Liver (tissue), 8 donors: ENCODE measurements at regions not wholly inside any gene's neighbourhood (a gene's known extent, or its start where the extent isn't known, plus 50 kb on each side); places are given as distances from the start of the nearest gene placed in this dataset.

ENCODE experiments used
- DNase-seq: peaks from one replicate; pipeline ENCODE4 v3.0.0-alpha.2; 2017; ENCODE audit warnings: low spot score
- H3K27ac ChIP-seq, 2 donors: one replicate each; pipeline ENCODE4 v1.7.0; 2013; ENCODE audit warnings: inconsistent platforms in 2 of 2, low read length in 2 of 2, control low read depth in 1 of 2, low read depth in 1 of 2, mild to moderate bottlenecking in 1 of 2
- H3K27me3 ChIP-seq, 4 donors: one replicate each; pipeline versions ENCODE4 v1.6.1 to v1.7.0; 2013; ENCODE audit warnings: low read length in 3 of 4, inconsistent platforms in 1 of 4, mild to moderate bottlenecking in 1 of 4, moderate library complexity in 1 of 4; ENCODE audit not compliant: control insufficient read depth in 4 of 4, insufficient read depth in 4 of 4
- H3K36me3 ChIP-seq, 4 donors: one replicate each; pipeline versions ENCODE4 v1.6.1 to v1.7.0; 2013; ENCODE audit warnings: low read length in 3 of 4, mild to moderate bottlenecking in 3 of 4, low read depth in 1 of 4, moderate library complexity in 1 of 4; ENCODE audit not compliant: control insufficient read depth in 4 of 4, insufficient read depth in 3 of 4
- H3K4me1 ChIP-seq, 4 donors: one replicate each; pipeline versions ENCODE4 v1.6.1 to v1.7.0; 2013; ENCODE audit warnings: low read length in 3 of 4, mild to moderate bottlenecking in 3 of 4, moderate library complexity in 1 of 4; ENCODE audit not compliant: control insufficient read depth in 4 of 4, insufficient read depth in 4 of 4
- H3K4me3 ChIP-seq, 3 donors: one replicate each; pipeline versions ENCODE4 v1.6.1 to v1.7.0; 2013; ENCODE audit warnings: low read length in 3 of 3, control low read depth in 1 of 3, low read depth in 1 of 3, mild to moderate bottlenecking in 1 of 3
- H3K9ac ChIP-seq, 2 donors: one replicate each; pipeline ENCODE4 v1.7.0; 2013; ENCODE audit warnings: low read length in 2 of 2, mild to moderate bottlenecking in 2 of 2, moderate library complexity in 2 of 2, control low read depth in 1 of 2, low read depth in 1 of 2
- H3K9me3 ChIP-seq, 4 donors: one replicate each; pipeline versions ENCODE4 v1.6.1 to v1.7.0; 2013; ENCODE audit warnings: low read length in 3 of 4; ENCODE audit not compliant: control insufficient read depth in 4 of 4
- ATF3 ChIP-seq: IDR thresholded peaks from 2 replicates; pipeline ENCODE4 v1.6.1; 2016; ENCODE audit warnings: antibody characterized with exemption
- CTCF ChIP-seq: fragments of 150-350 bp; IDR thresholded peaks from 2 replicates; pipeline ENCODE4 v1.5.1; 2017; ENCODE audit warnings: improper control_type of control experiment, low read depth, low read length; ENCODE audit not compliant: missing input control
- EGR1 ChIP-seq, 2 donors: IDR thresholded peaks; 2 replicates each; pipeline ENCODE4 v1.6.1; 2016 to 2018; ENCODE audit warnings: antibody characterized with exemption in 2 of 2, low read depth in 2 of 2
- FOXA1 ChIP-seq: IDR thresholded peaks from 2 replicates; pipeline ENCODE4 v1.6.1; 2016; ENCODE audit warnings: antibody characterized with exemption
- GABPA ChIP-seq, 2 donors: IDR thresholded peaks in 1 of 2; conservative IDR thresholded peaks in 1 of 2; 2 replicates each; pipeline ENCODE4 v1.6.1; 2016; ENCODE audit warnings: antibody characterized with exemption in 2 of 2, mild to moderate bottlenecking in 1 of 2, moderate library complexity in 1 of 2
- HNF4A ChIP-seq, 2 donors: conservative IDR thresholded peaks; 2 replicates each; pipeline ENCODE4 v1.6.1; 2016; ENCODE audit warnings: antibody characterized with exemption in 2 of 2, mild to moderate bottlenecking in 2 of 2
- HNF4G ChIP-seq: IDR thresholded peaks from 2 replicates; pipeline ENCODE4 v1.6.1; 2016; ENCODE audit warnings: antibody characterized with exemption
- JUND ChIP-seq, 2 donors: IDR thresholded peaks; 2 replicates each; pipeline ENCODE4 v1.6.1; 2016; ENCODE audit warnings: antibody characterized with exemption in 2 of 2
- RAD21 ChIP-seq, 2 donors: IDR thresholded peaks; 2 replicates each; pipeline ENCODE4 v1.6.1; 2016; ENCODE audit warnings: antibody characterized with exemption in 2 of 2, mild to moderate bottlenecking in 2 of 2
- RXRA ChIP-seq, 2 donors: IDR thresholded peaks; 2 replicates each; pipeline ENCODE4 v1.6.1; 2017 to 2018; ENCODE audit warnings: antibody characterized with exemption in 2 of 2, mild to moderate bottlenecking in 1 of 2
- SP1 ChIP-seq: IDR thresholded peaks from 2 replicates; pipeline ENCODE4 v1.6.1; 2018; ENCODE audit warnings: antibody characterized with exemption, mild to moderate bottlenecking
- TAF1 ChIP-seq: conservative IDR thresholded peaks from 2 replicates; pipeline ENCODE4 v1.6.1; 2016; ENCODE audit warnings: antibody characterized with exemption, mild to moderate bottlenecking
- YY1 ChIP-seq: IDR thresholded peaks from 2 replicates; pipeline ENCODE4 v1.6.1; 2016; ENCODE audit warnings: antibody characterized with exemption, mild to moderate bottlenecking
- WGBS: extraction: QIAGEN DNeasy Blood & Tissue Kit; methylation state at CpG from one replicate; pipeline ENCODE4 v1.1.7; 2013; 5-methylcytosine and 5-hydroxymethylcytosine counted together
- TF ChIP-seq, protein P1 (sequence below): IDR thresholded peaks from 2 replicates; pipeline ENCODE4 v1.6.1; 2016; ENCODE audit warnings: antibody characterized with exemption, mild to moderate bottlenecking
- TF ChIP-seq, protein P2 (sequence below): IDR thresholded peaks from 2 replicates; pipeline ENCODE4 v1.6.1; 2016; ENCODE audit warnings: antibody characterized with exemption
- TF ChIP-seq, protein P3 (sequence below): IDR thresholded peaks from 2 replicates; pipeline ENCODE4 v1.6.1; 2016; ENCODE audit warnings: antibody characterized with exemption
- donor health status: healthy.
- donor health status: healthy.
- donor health status: healthy.
- donor health status: healthy.
- donor health status: healthy.

GRCh38 chr2:217160103-217160743 is 300.4 kb upstream of the TNP1 start:
- Histone ChIP-seq H3K4me1 (no peaks in the 10 kb centered on the region), H3K4me3 (no peak overlapping the region), H3K27ac (no peak overlapping the region), H3K9ac (no peak overlapping the region), H3K27me3 (peaks cover 0 to 20% (median 0%) of the 10 kb centered on the region in 4 donors), H3K9me3 (no peaks in the 10 kb centered on the region), H3K36me3 (no peaks in the 10 kb centered on the region)
- DNase-seq: no peak
- TF ChIP-seq, protein P1, sequence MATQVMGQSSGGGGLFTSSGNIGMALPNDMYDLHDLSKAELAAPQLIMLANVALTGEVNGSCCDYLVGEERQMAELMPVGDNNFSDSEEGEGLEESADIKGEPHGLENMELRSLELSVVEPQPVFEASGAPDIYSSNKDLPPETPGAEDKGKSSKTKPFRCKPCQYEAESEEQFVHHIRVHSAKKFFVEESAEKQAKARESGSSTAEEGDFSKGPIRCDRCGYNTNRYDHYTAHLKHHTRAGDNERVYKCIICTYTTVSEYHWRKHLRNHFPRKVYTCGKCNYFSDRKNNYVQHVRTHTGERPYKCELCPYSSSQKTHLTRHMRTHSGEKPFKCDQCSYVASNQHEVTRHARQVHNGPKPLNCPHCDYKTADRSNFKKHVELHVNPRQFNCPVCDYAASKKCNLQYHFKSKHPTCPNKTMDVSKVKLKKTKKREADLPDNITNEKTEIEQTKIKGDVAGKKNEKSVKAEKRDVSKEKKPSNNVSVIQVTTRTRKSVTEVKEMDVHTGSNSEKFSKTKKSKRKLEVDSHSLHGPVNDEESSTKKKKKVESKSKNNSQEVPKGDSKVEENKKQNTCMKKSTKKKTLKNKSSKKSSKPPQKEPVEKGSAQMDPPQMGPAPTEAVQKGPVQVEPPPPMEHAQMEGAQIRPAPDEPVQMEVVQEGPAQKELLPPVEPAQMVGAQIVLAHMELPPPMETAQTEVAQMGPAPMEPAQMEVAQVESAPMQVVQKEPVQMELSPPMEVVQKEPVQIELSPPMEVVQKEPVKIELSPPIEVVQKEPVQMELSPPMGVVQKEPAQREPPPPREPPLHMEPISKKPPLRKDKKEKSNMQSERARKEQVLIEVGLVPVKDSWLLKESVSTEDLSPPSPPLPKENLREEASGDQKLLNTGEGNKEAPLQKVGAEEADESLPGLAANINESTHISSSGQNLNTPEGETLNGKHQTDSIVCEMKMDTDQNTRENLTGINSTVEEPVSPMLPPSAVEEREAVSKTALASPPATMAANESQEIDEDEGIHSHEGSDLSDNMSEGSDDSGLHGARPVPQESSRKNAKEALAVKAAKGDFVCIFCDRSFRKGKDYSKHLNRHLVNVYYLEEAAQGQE: no peak
- TF ChIP-seq HNF4G: no peak
- TF ChIP-seq, protein P2, sequence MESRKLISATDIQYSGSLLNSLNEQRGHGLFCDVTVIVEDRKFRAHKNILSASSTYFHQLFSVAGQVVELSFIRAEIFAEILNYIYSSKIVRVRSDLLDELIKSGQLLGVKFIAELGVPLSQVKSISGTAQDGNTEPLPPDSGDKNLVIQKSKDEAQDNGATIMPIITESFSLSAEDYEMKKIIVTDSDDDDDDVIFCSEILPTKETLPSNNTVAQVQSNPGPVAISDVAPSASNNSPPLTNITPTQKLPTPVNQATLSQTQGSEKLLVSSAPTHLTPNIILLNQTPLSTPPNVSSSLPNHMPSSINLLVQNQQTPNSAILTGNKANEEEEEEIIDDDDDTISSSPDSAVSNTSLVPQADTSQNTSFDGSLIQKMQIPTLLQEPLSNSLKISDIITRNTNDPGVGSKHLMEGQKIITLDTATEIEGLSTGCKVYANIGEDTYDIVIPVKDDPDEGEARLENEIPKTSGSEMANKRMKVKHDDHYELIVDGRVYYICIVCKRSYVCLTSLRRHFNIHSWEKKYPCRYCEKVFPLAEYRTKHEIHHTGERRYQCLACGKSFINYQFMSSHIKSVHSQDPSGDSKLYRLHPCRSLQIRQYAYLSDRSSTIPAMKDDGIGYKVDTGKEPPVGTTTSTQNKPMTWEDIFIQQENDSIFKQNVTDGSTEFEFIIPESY: no peak
- no peak for TF ChIP-seq ATF3
- no peak for TF ChIP-seq FOXA1
- no peak for TF ChIP-seq SP1
- TF ChIP-seq, protein P3, sequence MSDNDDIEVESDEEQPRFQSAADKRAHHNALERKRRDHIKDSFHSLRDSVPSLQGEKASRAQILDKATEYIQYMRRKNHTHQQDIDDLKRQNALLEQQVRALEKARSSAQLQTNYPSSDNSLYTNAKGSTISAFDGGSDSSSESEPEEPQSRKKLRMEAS: no peak
- TF ChIP-seq RAD21 (IDR thresholded peaks at IDR 0.05): no peak
- TF ChIP-seq YY1: no peak
- TF ChIP-seq EGR1 (IDR thresholded peaks at IDR 0.05; ENCODE audit: low read depth in 2 of 2): no peak
- no peak for TF ChIP-seq JUND (IDR thresholded peaks at IDR 0.05)
- TF ChIP-seq CTCF: no peak
- TF ChIP-seq HNF4A (conservative IDR thresholded peaks at IDR 0.05): no peak
- WGBS: 73% methylated on average over 4 of the region's 4 CpGs

- Histone ChIP-seq H3K9ac (no peak overlapping the region), H3K4me3 (no peak overlapping the region), H3K27me3 (peaks cover 0 to 23% (median 0%) of the 10 kb centered on the region in 4 donors), H3K4me1 (no peaks in the 10 kb centered on the region), H3K9me3 (no peaks in the 10 kb centered on the region), H3K36me3 (no peaks in the 10 kb centered on the region), H3K27ac (no peak overlapping the region)
- no peak for DNase-seq
- WGBS: 86% methylated on average over 2 of the region's 2 CpGs
- TF ChIP-seq HNF4G: no peak
- TF ChIP-seq RXRA (IDR thresholded peaks at IDR 0.05): no peak
- no peak for TF ChIP-seq GABPA (IDR thresholded peaks at IDR 0.05 in 1 of 2, conservative IDR thresholded peaks at IDR 0.05 in 1 of 2)
- TF ChIP-seq SP1: no peak
- TF ChIP-seq, protein P3: no peak
- TF ChIP-seq, protein P1: no peak
- TF ChIP-seq TAF1: no peak
- no peak for TF ChIP-seq YY1
Observed at GRCh38 chr2:217158928-217159327, 299.1 kb upstream of the TNP1 start.
